Lower lobe of right lung (tissue), 2 donors: ENCODE measurements at regions not wholly inside any gene's neighbourhood (a gene's known extent, or its start where the extent isn't known, plus 50 kb on each side); places are given as distances from the start of the nearest gene placed in this dataset.

Source experiments
- ATAC-seq, 2 donors: fragments of 200-7000 bp; cut with Tn5 transposase; one replicate each; pipeline ENCODE4 v1.9.1; 2020 to 2022; ENCODE audit warnings: mild to moderate bottlenecking in 2 of 2, moderate library complexity in 2 of 2
- DNase-seq: peaks from one replicate; pipeline ENCODE4 v3.0.0-alpha.2; 2020
- H3K27ac ChIP-seq: fragments of 200-600 bp; one replicate; pipeline ENCODE4 v1.8.0; 2022
- H3K27me3 ChIP-seq: fragments of 200-600 bp; one replicate; pipeline ENCODE4 v1.8.0; 2022; ENCODE audit warnings: low read depth
- H3K36me3 ChIP-seq: fragments of 200-600 bp; one replicate; pipeline ENCODE4 v1.8.0; 2022; ENCODE audit warnings: mild to moderate bottlenecking
- H3K4me1 ChIP-seq: fragments of 200-600 bp; one replicate; pipeline ENCODE4 v1.8.0; 2022
- H3K4me3 ChIP-seq: fragments of 200-600 bp; one replicate; pipeline ENCODE4 v1.8.0; 2022; ENCODE audit warnings: mild to moderate bottlenecking
- H3K9me3 ChIP-seq: fragments of 200-600 bp; one replicate; pipeline ENCODE4 v1.8.0; 2022
- CTCF ChIP-seq: fragments of 200-600 bp; IDR thresholded peaks from one replicate; pipeline ENCODE4 v1.8.0; 2022; ENCODE audit warnings: antibody characterized with exemption, mild to moderate bottlenecking
- intact Hi-C: fragments of 100-400 bp; cut with DNase I; formaldehyde crosslinking; loops from one replicate; pipeline ENCODE4 v1.11.0; 2022
- donor health status: DM: no; HTN: yes; CAD: no; lungs with severe emphysema.

DNA sequence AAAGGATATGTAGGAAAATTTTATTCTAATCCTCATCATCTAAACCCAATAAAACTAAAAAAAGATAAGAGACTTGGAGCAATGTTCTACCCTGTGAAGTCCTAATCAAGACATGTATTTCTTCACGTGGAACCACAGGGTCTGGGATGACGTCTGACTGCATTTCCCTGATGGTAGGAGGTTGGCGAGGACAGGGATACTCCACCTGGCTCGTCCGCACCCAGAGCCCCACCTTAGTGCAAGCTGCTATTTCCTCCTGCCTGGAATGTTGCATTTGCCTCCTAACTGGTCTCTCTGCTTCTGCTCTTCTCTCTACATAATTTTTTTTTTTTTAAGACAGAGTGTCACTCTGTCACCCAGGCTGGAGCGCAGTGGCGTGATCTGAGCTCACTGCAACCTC is 57.7 kb upstream of the RASGRP1 start:
- intact Hi-C loops: no loop called here
- no peak for ATAC-seq
- no peak for DNase-seq

DNA sequence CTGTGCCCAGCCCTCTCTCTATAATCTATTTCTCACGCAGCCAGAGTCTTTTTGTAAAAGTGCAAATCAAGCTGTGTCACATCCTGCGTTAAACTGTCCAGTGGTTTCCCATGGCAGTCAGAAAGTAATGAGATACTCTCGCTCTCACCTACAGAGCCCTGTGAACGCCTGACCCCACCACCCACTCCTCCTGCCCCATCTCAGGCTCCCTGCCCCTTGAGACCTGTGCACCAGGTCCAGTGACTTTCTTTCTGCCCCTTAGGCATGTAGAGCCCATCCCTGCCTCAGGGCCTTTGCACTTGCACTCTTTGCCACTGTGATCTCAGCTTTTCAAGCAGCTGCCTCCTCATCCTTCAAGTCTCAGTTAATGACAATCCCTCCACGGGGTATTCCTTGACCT is 58.3 kb upstream of the RASGRP1 start:
- intact Hi-C loops: no loop called here
- Histone ChIP-seq H3K27me3 (no peaks in the 10 kb centered on the region), H3K4me1 (peaks cover 10% of the 10 kb centered on the region), H3K4me3 (no peak overlapping the region), H3K36me3 (no peaks in the 10 kb centered on the region), H3K9me3 (no peaks in the 10 kb centered on the region), H3K27ac (no peak overlapping the region)
- ATAC-seq (no peak), DNase-seq (no peak)
- TF ChIP-seq CTCF: no peak

More for the DNA sequence above, 57.7 kb upstream of the RASGRP1 start:
- Histone ChIP-seq H3K4me1 (peaks cover 10% of the 10 kb centered on the region), H3K4me3 (no peak overlapping the region), H3K36me3 (no peaks in the 10 kb centered on the region), H3K27ac (no peak overlapping the region), H3K27me3 (no peaks in the 10 kb centered on the region), H3K9me3 (no peaks in the 10 kb centered on the region)
- no peak for TF ChIP-seq CTCF

GRCh38 chr15:38623744-38624143 is 59.1 kb upstream of the RASGRP1 start:
- Histone ChIP-seq H3K27me3 (no peaks in the 10 kb centered on the region), H3K36me3 (no peaks in the 10 kb centered on the region), H3K4me3 (no peak overlapping the region), H3K4me1 (peaks cover 10% of the 10 kb centered on the region), H3K9me3 (no peaks in the 10 kb centered on the region), H3K27ac (no peak overlapping the region)
- intact Hi-C loops: no loop called here
- DNase-seq (no peak), ATAC-seq (peak in 1 of 2 donors; percentile 6)
- no peak for TF ChIP-seq CTCF

DNA sequence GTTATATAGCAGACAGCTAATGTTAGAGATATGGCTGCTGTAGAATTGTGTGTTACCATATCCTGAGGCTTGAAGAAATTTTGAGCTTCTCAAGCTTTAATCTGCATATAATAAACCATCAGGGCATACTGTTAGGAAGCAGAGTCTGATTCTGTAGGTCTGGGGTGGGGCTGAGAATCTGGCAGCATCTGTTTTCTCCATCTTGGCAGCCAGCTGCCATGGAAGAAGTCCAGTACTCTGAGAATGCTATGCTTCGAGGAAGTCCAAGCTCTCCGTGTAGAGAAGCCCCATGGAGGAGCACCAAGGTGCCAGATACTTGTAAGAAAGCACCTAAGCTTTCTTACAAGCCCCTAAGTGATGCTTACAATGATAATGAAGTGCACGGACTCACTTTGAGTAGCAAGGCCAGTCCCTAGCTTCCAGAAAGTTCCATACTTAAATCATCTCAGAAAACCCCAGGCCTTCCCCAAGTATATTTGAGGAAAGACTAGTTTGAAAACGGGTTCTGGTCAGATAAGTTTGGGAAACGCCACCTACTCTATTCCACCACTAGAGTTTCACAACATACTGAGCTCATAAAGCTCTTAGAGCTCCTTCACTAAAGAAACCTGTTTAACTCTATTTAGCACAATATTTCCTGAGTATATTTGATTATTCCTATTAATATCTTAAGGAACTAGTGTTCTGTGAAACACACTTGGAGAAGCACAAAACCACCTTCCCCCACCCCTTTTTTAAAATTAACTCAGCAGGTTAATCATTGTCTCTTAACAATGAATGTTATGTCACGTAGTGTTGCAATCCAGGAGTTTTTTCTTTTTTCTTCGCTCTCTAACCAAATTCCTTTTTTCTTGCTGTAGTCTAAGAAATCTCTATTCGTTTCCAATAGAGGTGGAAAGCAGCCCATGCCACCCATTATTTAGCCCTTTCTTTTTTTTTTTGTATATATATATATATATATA is 59.9 kb upstream of the RASGRP1 start:
- Histone ChIP-seq H3K4me1 (peaks cover 10% of the 10 kb centered on the region), H3K4me3 (no peak overlapping the region), H3K9me3 (no peaks in the 10 kb centered on the region), H3K27me3 (no peaks in the 10 kb centered on the region), H3K27ac (no peak overlapping the region), H3K36me3 (no peaks in the 10 kb centered on the region)
- no peak for DNase-seq
- ATAC-seq: peak; percentile 67 to 82
- TF ChIP-seq CTCF: no peak
- intact Hi-C loops: no loop called here

- no peak for TF ChIP-seq CTCF
- H3K36me3 ChIP-seq: no peaks in the 10 kb centered on the region
- H3K4me1 ChIP-seq: peaks cover 10% of the 10 kb centered on the region
- DNase-seq (no peak), ATAC-seq (no peak)
- H3K9me3 ChIP-seq: no peaks in the 10 kb centered on the region
- no peak overlapping the region for H3K27ac ChIP-seq
- no peaks in the 10 kb centered on the region for H3K27me3 ChIP-seq
- H3K4me3 ChIP-seq: no peak overlapping the region
- intact Hi-C loops: no loop called here
Measured at GRCh38 chr15:38625886-38626285, 61.3 kb upstream of the RASGRP1 start.
